Nephron progenitor cell (in vitro differentiated cells): ENCODE measurements at regions not wholly inside any gene's neighbourhood (a gene's known extent, or its start where the extent isn't known, plus 50 kb on each side); places are given as distances from the start of the nearest gene placed in this dataset.

ENCODE experiments used
- DNase-seq: peaks from one replicate; pipeline ENCODE4 v3.0.0; 2021
- H3K27ac Mint-ChIP-seq: 2 replicates; pipeline ENCODE4 v1.8.0; 2021; ENCODE audit warnings: mild to moderate bottlenecking, moderate library complexity, mixed read lengths
- H3K27me3 Mint-ChIP-seq: 2 replicates; pipeline ENCODE4 v1.8.0; 2021; ENCODE audit warnings: mild to moderate bottlenecking, low read depth, mixed read lengths; ENCODE audit not compliant: poor library complexity
- H3K36me3 Mint-ChIP-seq: 2 replicates; pipeline ENCODE4 v1.8.0; 2021; ENCODE audit warnings: low read depth, mixed read lengths
- H3K4me1 Mint-ChIP-seq: 2 replicates; pipeline ENCODE4 v1.8.0; 2021; ENCODE audit warnings: mixed read lengths
- H3K4me3 Mint-ChIP-seq: 2 replicates; pipeline ENCODE4 v1.8.0; 2021; ENCODE audit warnings: mild to moderate bottlenecking, moderate library complexity, mixed read lengths
- H3K9me3 Mint-ChIP-seq: 2 replicates; pipeline ENCODE4 v1.8.0; 2021; ENCODE audit warnings: mild to moderate bottlenecking, moderate library complexity, mixed read lengths
- CTCF ChIP-seq: fragments of 200-600 bp; sonication (generic); IDR thresholded peaks from 2 replicates; pipeline ENCODE4 v1.5.0; 2021; ENCODE audit warnings: antibody characterized with exemption

GRCh38 chr12:5310151-5310550 is 121.8 kb upstream of the NTF3 start:
- peaks cover 26% of the 10 kb centered on the region for H3K9me3 Mint-ChIP-seq
- TF ChIP-seq CTCF: no peak
- H3K36me3 Mint-ChIP-seq: no peaks in the 10 kb centered on the region
- peaks cover 5% of the 10 kb centered on the region for H3K4me1 Mint-ChIP-seq
- H3K27me3 Mint-ChIP-seq: peaks cover 15% of the 10 kb centered on the region
- no peak overlapping the region for H3K4me3 Mint-ChIP-seq
- H3K27ac Mint-ChIP-seq: no peak overlapping the region
- no peak for DNase-seq

GRCh38 chr12:5317556-5317955 is 114.4 kb upstream of the NTF3 start:
- no peaks in the 10 kb centered on the region for H3K4me1 Mint-ChIP-seq
- DNase-seq: no peak
- no peak overlapping the region for H3K4me3 Mint-ChIP-seq
- no peaks in the 10 kb centered on the region for H3K36me3 Mint-ChIP-seq
- no peak for TF ChIP-seq CTCF
- H3K27ac Mint-ChIP-seq: no peak overlapping the region
- peaks cover 50% of the 10 kb centered on the region for H3K9me3 Mint-ChIP-seq
- H3K27me3 Mint-ChIP-seq: peaks cover 19% of the 10 kb centered on the region

- no peak for DNase-seq
- H3K27ac Mint-ChIP-seq: no peak overlapping the region
These were observed 113.0 kb upstream of the NTF3 start for GRCh38 chr12:5318874-5319273.

GRCh38 chr12:5328669-5329517 is 103.0 kb upstream of the NTF3 start:
- H3K4me1 Mint-ChIP-seq: no peaks in the 10 kb centered on the region
- TF ChIP-seq CTCF: no peak
- no peak overlapping the region for H3K27ac Mint-ChIP-seq
- H3K9me3 Mint-ChIP-seq: peaks cover 4% of the 10 kb centered on the region
- no peaks in the 10 kb centered on the region for H3K36me3 Mint-ChIP-seq
- no peak overlapping the region for H3K4me3 Mint-ChIP-seq
- H3K27me3 Mint-ChIP-seq: peaks cover 4% of the 10 kb centered on the region
- DNase-seq: no peak

More at GRCh38 chr12:5318874-5319273, 113.0 kb upstream of the NTF3 start:
- no peak for TF ChIP-seq CTCF
- peaks cover 23% of the 10 kb centered on the region for H3K27me3 Mint-ChIP-seq
- H3K4me3 Mint-ChIP-seq: no peak overlapping the region
- H3K9me3 Mint-ChIP-seq: peaks cover 46% of the 10 kb centered on the region
- no peaks in the 10 kb centered on the region for H3K36me3 Mint-ChIP-seq
- H3K4me1 Mint-ChIP-seq: no peaks in the 10 kb centered on the region

GRCh38 chr12:5332551-5332950 is 99.4 kb upstream of the NTF3 start:
- Mint-ChIP-seq H3K36me3 (no peaks in the 10 kb centered on the region), H3K4me1 (no peaks in the 10 kb centered on the region), H3K27me3 (peaks cover 7% of the 10 kb centered on the region), H3K4me3 (no peak overlapping the region), H3K27ac (no peak overlapping the region), H3K9me3 (no peaks in the 10 kb centered on the region)
- TF ChIP-seq CTCF: no peak
- DNase-seq: no peak

- H3K4me1 Mint-ChIP-seq: no peaks in the 10 kb centered on the region
- H3K36me3 Mint-ChIP-seq: no peaks in the 10 kb centered on the region
- H3K27me3 Mint-ChIP-seq: peaks cover 7% of the 10 kb centered on the region
- no peak overlapping the region for H3K27ac Mint-ChIP-seq
- TF ChIP-seq CTCF: no peak
- no peaks in the 10 kb centered on the region for H3K9me3 Mint-ChIP-seq
- H3K4me3 Mint-ChIP-seq: no peak overlapping the region
- DNase-seq: no peak
These were observed 98.8 kb upstream of the NTF3 start for GRCh38 chr12:5333096-5333495.
